IPS-NIHi7 (cell line): ENCODE measurements at regions not wholly inside any gene's neighbourhood (a gene's known extent, or its start where the extent isn't known, plus 50 kb on each side); places are given as distances from the start of the nearest gene placed in this dataset.
"Not testable (repeated sequence)": the region's sequence is repeated elsewhere in the genome, so short reads cannot be mapped to it uniquely, and the experiment has no call there.

Experiments used
- DNase-seq: peaks from one replicate; pipeline ENCODE4 v3.0.0; 2012; ENCODE audit warnings: mixed read lengths; ENCODE audit errors: extremely low spot score

- no peak for DNase-seq
Observed at GRCh38 chr4:158313566-158313965, 103.3 kb downstream of the TMEM144 start.

- no peak for DNase-seq
Observed at GRCh38 chr4:158314756-158315487, 104.6 kb downstream of the TMEM144 start.

- DNase-seq, result no peak
Observed at GRCh38 chr4:158315706-158316105, 105.4 kb downstream of the TMEM144 start.

- DNase-seq, result no peak
Observed at GRCh38 chr4:158316264-158316663, 106.0 kb downstream of the TMEM144 start.

- DNase-seq, result no peak
Observed at GRCh38 chr4:158319880-158320279, 109.6 kb downstream of the TMEM144 start.

- no peak for DNase-seq
Observed at GRCh38 chr4:158322109-158322508, 111.8 kb downstream of the TMEM144 start.

GRCh38 chr4:158327525-158327924, 117.2 kb downstream of the TMEM144 start:
- DNase-seq, result peak; percentile 29

GRCh38 chr4:158331863-158332262, 121.6 kb downstream of the TMEM144 start:
- no peak for DNase-seq

- DNase-seq, result peak; percentile 16
Observed at GRCh38 chr4:158333820-158334219, 123.5 kb downstream of the TMEM144 start.

GRCh38 chr4:158341896-158342295, 131.6 kb downstream of the TMEM144 start:
- no peak for DNase-seq

GRCh38 chr4:158346576-158346975, 136.3 kb downstream of the TMEM144 start:
- no peak for DNase-seq

- DNase-seq, result no peak
Observed at GRCh38 chr4:158347556-158347955, 137.3 kb downstream of the TMEM144 start.

- DNase-seq, result no peak
Observed at GRCh38 chr4:158350161-158350560, 139.9 kb downstream of the TMEM144 start.

- DNase-seq, result no peak
Observed at GRCh38 chr4:158353541-158354304, 143.4 kb downstream of the TMEM144 start.

GRCh38 chr4:158356301-158356700, 146.0 kb downstream of the TMEM144 start:
- DNase-seq, result no peak

- not testable (repeated sequence) for DNase-seq
Observed at GRCh38 chr4:158367932-158368441, 153.7 kb upstream of the RXFP1 start.

- no peak for DNase-seq
Observed at GRCh38 chr4:158371158-158371557, 150.5 kb upstream of the RXFP1 start.

GRCh38 chr4:158374318-158374717, 147.4 kb upstream of the RXFP1 start:
- DNase-seq, result no peak

GRCh38 chr4:158376106-158376840, 145.4 kb upstream of the RXFP1 start:
- no peak for DNase-seq

GRCh38 chr4:158384414-158384813, 137.3 kb upstream of the RXFP1 start:
- no peak for DNase-seq

GRCh38 chr4:158395343-158395742, 126.3 kb upstream of the RXFP1 start:
- DNase-seq, result no peak

- DNase-seq, result no peak
Observed at GRCh38 chr4:158395889-158396288, 125.8 kb upstream of the RXFP1 start.
